NT2/D1 (cell line): ENCODE measurements at regions not wholly inside any gene's neighbourhood (a gene's known extent, or its start where the extent isn't known, plus 50 kb on each side); places are given as distances from the start of the nearest gene placed in this dataset.

Source experiments
- DNase-seq: peaks from one replicate; pipeline ENCODE4 v3.0.0-alpha.2; 2011; ENCODE audit warnings: low read depth, low spot score
- H3K27me3 ChIP-seq: 2 replicates; pipeline ENCODE4 v1.6.0; 2011; ENCODE audit warnings: mild to moderate bottlenecking; ENCODE audit not compliant: insufficient read length, insufficient read depth
- H3K36me3 ChIP-seq: 2 replicates; pipeline ENCODE4 v1.6.1; 2011; ENCODE audit warnings: mild to moderate bottlenecking, low read length, mixed read lengths; ENCODE audit not compliant: insufficient read depth, insufficient read length
- H3K4me1 ChIP-seq: 2 replicates; pipeline ENCODE4 v1.5.1; 2011; ENCODE audit not compliant: insufficient read depth, insufficient read length
- H3K4me3 ChIP-seq: 2 replicates; pipeline ENCODE4 v1.5.1; 2011; ENCODE audit warnings: low read depth; ENCODE audit not compliant: insufficient read length
- H3K9ac ChIP-seq: 2 replicates; pipeline ENCODE4 v1.6.0; 2011; ENCODE audit warnings: low read depth; ENCODE audit not compliant: insufficient read length
- H3K9me3 ChIP-seq: 2 replicates; pipeline ENCODE4 v1.5.1; 2011; ENCODE audit warnings: mild to moderate bottlenecking, low read length; ENCODE audit not compliant: insufficient read depth
- SUZ12 ChIP-seq: IDR thresholded peaks from 2 replicates; pipeline ENCODE4 v1.6.1; 2011; ENCODE audit not compliant: insufficient read length, insufficient read depth; ENCODE audit errors: extremely low read depth
- YY1 ChIP-seq: IDR thresholded peaks from 2 replicates; pipeline ENCODE4 v1.6.1; 2011; ENCODE audit not compliant: insufficient read length, insufficient read depth
- ZNF274 ChIP-seq: IDR thresholded peaks from 2 replicates; pipeline ENCODE4 v1.6.1; 2011; ENCODE audit warnings: mild to moderate bottlenecking, low read depth, low read length

GRCh38 chr20:60732322-60732721, 519.7 kb upstream of the CDH4 start:
- Histone ChIP-seq H3K4me1 (peaks cover 2% of the 10 kb centered on the region), H3K27me3 (no peaks in the 10 kb centered on the region), H3K9ac (no peak overlapping the region), H3K4me3 (no peak overlapping the region), H3K9me3 (peaks cover 3% of the 10 kb centered on the region; the same call in 1 of the 2 replicates), H3K36me3 (no peaks in the 10 kb centered on the region)
- TF ChIP-seq ZNF274 (no peak), YY1 (no peak), SUZ12 (no peak)
- DNase-seq = no peak

GRCh38 chr20:60748086-60748485, 504.0 kb upstream of the CDH4 start:
- no peak overlapping the region for H3K9ac ChIP-seq
- no peak for DNase-seq
- peaks cover under 1% of the 10 kb centered on the region for H3K4me1 ChIP-seq
- no peaks in the 10 kb centered on the region for H3K36me3 ChIP-seq
- no peak overlapping the region for H3K4me3 ChIP-seq
- H3K27me3 ChIP-seq = no peaks in the 10 kb centered on the region
- H3K9me3 ChIP-seq = peaks cover 11% of the 10 kb centered on the region; the same call in 1 of the 2 replicates
- no peak for TF ChIP-seq ZNF274
- no peak for TF ChIP-seq SUZ12
- no peak for TF ChIP-seq YY1

- Histone ChIP-seq H3K9ac (no peak overlapping the region), H3K9me3 (peaks cover 15% of the 10 kb centered on the region; the same call in 1 of the 2 replicates), H3K27me3 (no peaks in the 10 kb centered on the region), H3K4me3 (no peak overlapping the region), H3K36me3 (no peaks in the 10 kb centered on the region), H3K4me1 (peaks cover 5% of the 10 kb centered on the region)
- no peak for TF ChIP-seq SUZ12
- no peak for TF ChIP-seq ZNF274
- DNase-seq = no peak
Observed at GRCh38 chr20:60749804-60750602, 502.1 kb upstream of the CDH4 start.

GRCh38 chr20:60750909-60751308, 501.2 kb upstream of the CDH4 start:
- Histone ChIP-seq H3K27me3 (no peaks in the 10 kb centered on the region), H3K4me3 (no peak overlapping the region), H3K9me3 (peaks cover 15% of the 10 kb centered on the region; the same call in 1 of the 2 replicates), H3K4me1 (peaks cover 5% of the 10 kb centered on the region), H3K9ac (no peak overlapping the region), H3K36me3 (no peaks in the 10 kb centered on the region)
- no peak for DNase-seq
- TF ChIP-seq YY1 (no peak), SUZ12 (no peak)

GRCh38 chr20:60751826-60752225, 500.2 kb upstream of the CDH4 start:
- no peak for DNase-seq
- H3K4me3 ChIP-seq = no peak overlapping the region
- TF ChIP-seq SUZ12 = no peak
- no peak for TF ChIP-seq ZNF274
- TF ChIP-seq YY1 = no peak
- no peaks in the 10 kb centered on the region for H3K36me3 ChIP-seq
- peaks cover 5% of the 10 kb centered on the region for H3K4me1 ChIP-seq
- peaks cover 15% of the 10 kb centered on the region; the same call in 1 of the 2 replicates for H3K9me3 ChIP-seq
- H3K27me3 ChIP-seq = no peaks in the 10 kb centered on the region
- no peak overlapping the region for H3K9ac ChIP-seq

GRCh38 chr20:60752741-60753420, 499.2 kb upstream of the CDH4 start:
- peaks cover 15% of the 10 kb centered on the region; the same call in 1 of the 2 replicates for H3K9me3 ChIP-seq
- no peak for DNase-seq
- H3K9ac ChIP-seq = no peak overlapping the region
- no peaks in the 10 kb centered on the region for H3K36me3 ChIP-seq
- no peaks in the 10 kb centered on the region for H3K27me3 ChIP-seq
- no peak overlapping the region for H3K4me3 ChIP-seq
- TF ChIP-seq SUZ12 (no peak), YY1 (no peak)
- peaks cover 5% of the 10 kb centered on the region for H3K4me1 ChIP-seq

GRCh38 chr20:60754856-60755255, 497.2 kb upstream of the CDH4 start:
- H3K4me1 ChIP-seq = peaks cover 5% of the 10 kb centered on the region
- H3K9ac ChIP-seq = no peak overlapping the region
- no peak for TF ChIP-seq SUZ12
- no peak for TF ChIP-seq ZNF274
- no peak for TF ChIP-seq YY1
- no peak for DNase-seq
- H3K27me3 ChIP-seq = no peaks in the 10 kb centered on the region
- no peaks in the 10 kb centered on the region for H3K36me3 ChIP-seq
- H3K4me3 ChIP-seq = no peak overlapping the region
- peaks cover 10% of the 10 kb centered on the region; the same call in 1 of the 2 replicates for H3K9me3 ChIP-seq
